Fibroblast of villous mesenchyme (primary cell): ENCODE measurements at regions not wholly inside any gene's neighbourhood (a gene's known extent, or its start where the extent isn't known, plus 50 kb on each side); places are given as distances from the start of the nearest gene placed in this dataset.

Source experiments
- DNase-seq: peaks from one replicate; pipeline ENCODE4 v3.0.0-alpha.2; 2010; ENCODE audit warnings: low read depth
- H3K4me3 ChIP-seq: 2 replicates; pipeline ENCODE4 v1.5.1; 2011; ENCODE audit warnings: low read depth, mild to moderate bottlenecking, low read length
- CTCF ChIP-seq: IDR thresholded peaks from 2 replicates; pipeline ENCODE4 v1.5.1; 2012; ENCODE audit warnings: low read depth, mild to moderate bottlenecking, low read length; ENCODE audit not compliant: insufficient read depth

GRCh38 chr10:2475711-2476217 is 591.6 kb upstream of the PFKP start:
- DNase-seq, result peak; percentile 6
- no peak for TF ChIP-seq CTCF
- no peak overlapping the region for H3K4me3 ChIP-seq

- H3K4me3 ChIP-seq, result no peak overlapping the region
- no peak for TF ChIP-seq CTCF
- DNase-seq, result no peak
These were observed 595.5 kb upstream of the PFKP start for GRCh38 chr10:2471811-2472210.

- TF ChIP-seq CTCF, result no peak
- peak; percentile 2 for DNase-seq
- H3K4me3 ChIP-seq, result no peak overlapping the region
These were observed 597.5 kb upstream of the PFKP start for GRCh38 chr10:2469802-2470201.

GRCh38 chr10:2464483-2464882 is 602.9 kb upstream of the PFKP start:
- no peak for TF ChIP-seq CTCF
- no peak overlapping the region for H3K4me3 ChIP-seq
- no peak for DNase-seq

GRCh38 chr10:2463316-2463715 is 604.0 kb upstream of the PFKP start:
- TF ChIP-seq CTCF, result no peak
- DNase-seq, result no peak
- no peak overlapping the region for H3K4me3 ChIP-seq

- no peak for TF ChIP-seq CTCF
- no peak for DNase-seq
- no peak overlapping the region for H3K4me3 ChIP-seq
These were observed 604.8 kb upstream of the PFKP start for GRCh38 chr10:2462581-2462980.

- H3K4me3 ChIP-seq, result no peak overlapping the region
- no peak for TF ChIP-seq CTCF
- peak; percentile 13 for DNase-seq
These were observed 606.5 kb upstream of the PFKP start for GRCh38 chr10:2460812-2461211.
